ENCODE measurements at regions not wholly inside any gene's neighbourhood (a gene's known extent, or its start where the extent isn't known, plus 50 kb on each side); places are given as distances from the start of the nearest gene placed in this dataset.

GRCh38 chr6:170135821-170136471 is 154.9 kb downstream of the DLL1 start:
- no peak for DNase-seq (ENCODE audit: low read depth in 2 of 2)

GRCh38 chr6:170135461-170135820 is 155.4 kb downstream of the DLL1 start:
- DNase-seq (ENCODE audit: low read depth in 2 of 2) = no peak

- DNase-seq (ENCODE audit: low read depth in 2 of 2) = no peak
These were observed 156.1 kb downstream of the DLL1 start for GRCh38 chr6:170134471-170135440.

GRCh38 chr6:170134031-170134470 is 156.8 kb downstream of the DLL1 start:
- no peak for DNase-seq (ENCODE audit: low read depth in 2 of 2)

- no peak for DNase-seq (ENCODE audit: low read depth in 2 of 2)
These were observed 158.3 kb downstream of the DLL1 start for GRCh38 chr6:170132561-170132991.

GRCh38 chr6:170132011-170132521 is 158.8 kb downstream of the DLL1 start:
- no peak for DNase-seq (ENCODE audit: low read depth in 2 of 2)

- no peak for DNase-seq (ENCODE audit: low read depth in 2 of 2)
These were observed 159.5 kb downstream of the DLL1 start for GRCh38 chr6:170131351-170131750.

- no peak for DNase-seq (ENCODE audit: low read depth in 2 of 2)
These were observed 160.1 kb downstream of the DLL1 start for GRCh38 chr6:170130771-170131241.

GRCh38 chr6:170130201-170130621 is 160.7 kb downstream of the DLL1 start:
- no peak for DNase-seq (ENCODE audit: low read depth in 2 of 2)

GRCh38 chr6:170129691-170130171 is 161.1 kb downstream of the DLL1 start:
- DNase-seq (ENCODE audit: low read depth in 2 of 2) = no peak

GRCh38 chr6:170128811-170129681 is 161.8 kb downstream of the DLL1 start:
- no peak for DNase-seq (ENCODE audit: low read depth in 2 of 2)

GRCh38 chr6:170128346-170128745 is 162.5 kb downstream of the DLL1 start:
- DNase-seq (ENCODE audit: low read depth in 2 of 2) = no peak

GRCh38 chr6:170127151-170127550 is 163.7 kb downstream of the DLL1 start:
- DNase-seq (ENCODE audit: low read depth in 2 of 2) = no peak

- no peak for DNase-seq (ENCODE audit: low read depth in 2 of 2)
These were observed 165.2 kb downstream of the DLL1 start for GRCh38 chr6:170125456-170126300.

- DNase-seq (ENCODE audit: low read depth in 2 of 2) = no peak
These were observed 166.0 kb downstream of the DLL1 start for GRCh38 chr6:170124836-170125235.

- no peak for DNase-seq (ENCODE audit: low read depth in 2 of 2)
These were observed 166.7 kb downstream of the DLL1 start for GRCh38 chr6:170124150-170124549.

GRCh38 chr6:170122651-170123050 is 168.2 kb downstream of the DLL1 start:
- no peak for DNase-seq (ENCODE audit: low read depth in 2 of 2)

GRCh38 chr6:170117111-170117972 is 173.5 kb downstream of the DLL1 start:
- DNase-seq (ENCODE audit: low read depth in 2 of 2) = no peak

GRCh38 chr6:170116636-170117035 is 174.2 kb downstream of the DLL1 start:
- DNase-seq (ENCODE audit: low read depth in 2 of 2) = no peak

All from fibroblast of skin of left biceps (primary cell).